Epidermal melanocyte (primary cell): ENCODE measurements at regions not wholly inside any gene's neighbourhood (a gene's known extent, or its start where the extent isn't known, plus 50 kb on each side); places are given as distances from the start of the nearest gene placed in this dataset.

Source experiments
- DNase-seq: peaks from one replicate; pipeline ENCODE4 v3.0.0; 2011; ENCODE audit warnings: low spot score; ENCODE audit not compliant: insufficient read length

- DNase-seq = no peak
These were observed 411.4 kb downstream of the CCDC91 start for GRCh38 chr12:28601570-28602058.

DNA sequence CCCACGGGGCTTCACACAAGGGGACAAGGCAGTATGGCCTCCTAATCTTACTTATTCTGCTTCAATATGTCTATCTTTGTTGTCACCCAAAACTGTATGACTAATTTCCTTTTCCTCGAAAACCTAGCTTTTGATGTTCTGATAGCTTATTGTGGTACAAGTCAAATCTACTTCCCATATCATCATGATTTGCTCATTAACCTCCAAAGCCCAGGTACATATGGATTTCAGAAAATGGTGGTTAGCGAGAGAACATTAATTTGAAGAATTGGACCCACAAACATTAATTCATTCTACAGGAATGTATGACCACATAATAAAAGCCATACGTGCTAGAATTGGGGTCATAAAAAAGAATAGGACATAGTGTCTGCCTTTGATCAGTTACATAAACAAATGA is 412.5 kb downstream of the CCDC91 start:
- no peak for DNase-seq

DNA sequence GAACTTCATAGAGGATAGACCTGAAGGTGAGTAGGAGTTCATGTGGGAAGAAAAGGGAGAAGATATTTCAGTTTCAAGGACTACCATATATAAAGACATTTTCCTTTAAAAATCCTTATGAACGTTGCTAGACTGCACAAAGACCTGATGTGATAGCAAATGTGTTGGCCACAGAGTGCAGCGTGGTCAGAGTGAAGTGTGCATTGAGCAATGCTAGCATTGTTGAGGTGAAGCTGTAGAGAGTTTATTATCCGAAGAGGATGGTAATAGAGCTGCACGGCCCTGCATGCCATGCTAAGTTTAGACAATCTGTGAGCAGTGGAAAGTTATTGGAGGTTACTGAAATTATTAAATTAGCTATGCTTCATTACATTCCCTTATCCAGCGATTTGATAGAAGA is 413.0 kb downstream of the CCDC91 start:
- no peak for DNase-seq

DNA sequence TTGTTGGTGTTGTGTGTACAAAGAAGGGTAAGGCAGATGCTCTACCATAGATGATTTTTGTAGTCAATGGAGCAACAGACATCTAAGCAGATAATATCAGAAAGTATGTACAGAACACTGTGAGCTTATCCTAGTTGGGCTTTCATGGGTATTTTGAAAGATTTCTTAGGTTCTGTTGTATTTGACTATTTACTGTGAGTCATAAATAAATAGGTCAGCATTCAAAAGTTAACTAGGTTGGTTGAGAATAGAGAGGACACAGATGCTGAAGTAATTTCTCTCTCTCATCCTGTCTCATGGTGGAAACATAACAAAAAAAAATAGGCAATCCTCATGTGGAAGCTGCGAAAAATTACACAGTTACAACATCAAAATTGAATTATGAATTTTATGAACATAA is 413.5 kb downstream of the CCDC91 start:
- no peak for DNase-seq

DNA sequence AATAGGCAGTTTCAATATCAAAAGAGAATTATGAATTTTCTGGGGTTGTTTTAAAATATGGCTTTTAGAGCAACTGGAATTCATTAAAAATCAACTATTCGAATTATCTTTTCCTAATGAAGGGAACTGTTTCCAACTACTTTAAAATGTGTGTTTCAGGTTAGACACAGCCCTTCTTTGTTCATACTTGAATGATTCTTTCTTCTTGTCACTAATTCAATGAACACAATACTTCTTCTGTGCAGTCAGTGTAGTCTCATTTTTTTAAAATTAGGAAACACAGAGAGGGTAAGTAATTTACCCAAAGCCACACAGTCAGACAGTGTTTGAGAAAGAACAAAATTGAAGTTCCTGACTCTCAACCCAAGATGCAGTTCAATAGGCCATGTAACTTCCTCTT is 414.0 kb downstream of the CCDC91 start:
- peak; percentile 36 for DNase-seq

GRCh38 chr12:28606967-28607557 is 416.8 kb downstream of the CCDC91 start:
- DNase-seq = no peak

DNA sequence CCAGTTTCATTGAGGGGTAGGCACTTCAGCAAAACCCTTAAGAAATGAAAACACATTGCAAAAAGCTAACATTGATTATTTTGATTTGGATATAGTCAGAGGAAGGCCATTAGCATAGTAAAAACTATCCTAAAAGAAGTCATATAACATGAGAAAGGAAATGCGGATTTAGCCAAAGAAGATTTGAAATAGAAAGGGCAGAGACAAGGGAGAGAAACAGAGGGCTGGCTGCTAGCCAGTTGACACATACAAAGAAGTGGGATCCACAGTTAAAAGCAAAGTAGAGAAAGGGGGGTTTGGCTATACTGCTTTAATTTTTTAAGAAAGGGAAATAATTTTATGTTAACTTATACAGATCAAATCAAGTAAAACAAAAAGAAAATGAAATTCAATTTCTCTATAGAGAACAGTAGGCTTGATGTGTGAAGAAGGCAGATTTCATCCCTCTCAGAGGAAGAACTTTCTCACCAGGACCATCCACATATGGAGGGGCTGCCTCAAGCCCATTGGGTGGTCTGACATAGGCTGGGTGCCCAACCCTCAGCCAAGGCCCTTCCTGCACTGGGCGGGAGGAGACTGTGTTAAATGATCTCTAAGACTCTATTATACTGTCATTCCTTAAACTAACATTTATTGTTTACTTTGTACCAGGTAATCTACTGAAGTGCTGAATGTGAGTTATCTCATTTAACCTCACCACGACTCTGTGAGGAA is 420.3 kb downstream of the CCDC91 start:
- no peak for DNase-seq

GRCh38 chr12:28611115-28611435 is 420.8 kb downstream of the CCDC91 start:
- DNase-seq = no peak

DNA sequence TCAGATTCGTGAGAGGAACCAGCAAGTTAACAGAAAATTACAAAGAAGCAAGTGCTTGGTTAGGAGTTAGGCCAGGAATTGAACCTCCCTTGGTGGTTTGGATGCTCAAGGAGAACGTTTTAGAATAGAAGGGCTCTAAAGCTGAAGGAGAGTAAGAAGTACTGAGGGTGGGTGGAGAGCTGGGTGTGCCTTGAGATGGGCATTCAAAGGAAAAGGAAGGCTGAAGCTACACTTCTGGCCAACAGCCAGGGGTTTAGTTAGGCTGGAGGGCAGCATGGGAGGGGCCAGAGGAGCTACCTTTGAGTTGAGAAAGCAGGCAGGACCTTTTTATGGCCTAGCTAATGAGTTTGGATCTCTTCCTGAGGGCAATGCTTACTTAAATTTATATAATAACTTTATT is 421.2 kb downstream of the CCDC91 start:
- DNase-seq = no peak

GRCh38 chr12:28618171-28618570 is 427.9 kb downstream of the CCDC91 start:
- no peak for DNase-seq

DNA sequence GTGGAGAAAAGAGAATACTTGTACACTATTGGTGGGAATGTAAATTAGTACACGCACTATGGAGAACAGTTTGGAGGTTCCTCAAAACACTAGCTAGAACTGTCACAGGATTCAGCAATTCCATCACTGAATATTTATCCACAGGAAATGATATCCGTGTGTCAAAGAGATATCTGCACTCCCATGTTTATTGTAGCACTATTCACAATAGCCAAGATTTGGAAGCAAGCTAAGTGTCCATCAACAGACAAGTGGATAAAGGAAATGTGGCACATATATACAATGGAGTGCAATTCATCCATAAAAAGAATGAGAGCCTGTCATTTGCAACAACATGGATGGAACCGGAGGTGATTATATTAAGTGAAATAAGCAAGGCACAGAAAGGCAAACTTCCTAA is 428.5 kb downstream of the CCDC91 start:
- no peak for DNase-seq

GRCh38 chr12:28620281-28620680 is 430.0 kb downstream of the CCDC91 start:
- DNase-seq = no peak

DNA sequence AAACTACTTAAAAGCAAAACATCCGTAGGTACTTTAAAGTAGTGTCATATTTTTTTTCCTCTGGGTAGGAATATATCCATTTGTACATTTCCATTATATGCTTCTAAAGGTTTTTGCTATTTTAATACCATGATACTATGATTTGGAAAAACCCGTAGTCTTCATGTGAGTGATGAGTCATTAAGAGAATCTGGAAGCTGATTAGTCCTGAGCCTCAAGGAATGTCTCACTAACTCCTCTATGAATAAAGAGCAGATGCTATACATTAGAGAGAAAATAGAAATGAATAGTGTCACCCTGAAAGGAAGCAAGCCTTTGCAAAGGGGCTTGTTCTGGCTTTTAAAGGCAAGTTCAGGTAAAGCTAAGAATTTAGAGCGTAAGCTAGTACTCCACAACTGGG is 432.1 kb downstream of the CCDC91 start:
- no peak for DNase-seq

- DNase-seq = no peak
These were observed 436.2 kb downstream of the CCDC91 start for GRCh38 chr12:28626504-28626903.

DNA sequence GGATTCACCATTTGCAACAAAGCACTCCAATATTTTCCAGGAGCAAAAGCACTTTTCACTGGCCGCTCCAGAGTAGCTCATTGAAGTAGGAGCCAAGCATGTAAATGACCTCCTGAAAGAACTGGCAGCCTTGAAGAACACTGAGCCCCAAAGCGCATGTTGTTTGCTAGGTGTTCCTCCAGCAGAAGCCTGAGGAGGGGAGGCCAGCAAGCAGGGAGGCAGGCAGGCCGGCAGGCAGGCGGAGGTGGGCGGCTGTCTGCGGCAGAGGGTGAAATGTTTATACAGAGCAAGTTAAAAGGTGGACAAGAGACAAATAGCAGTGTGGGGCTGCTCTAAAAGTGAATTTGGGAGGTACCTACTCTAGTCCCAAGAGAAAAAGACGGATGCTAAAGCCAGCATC is 439.4 kb downstream of the CCDC91 start:
- DNase-seq = no peak

DNA sequence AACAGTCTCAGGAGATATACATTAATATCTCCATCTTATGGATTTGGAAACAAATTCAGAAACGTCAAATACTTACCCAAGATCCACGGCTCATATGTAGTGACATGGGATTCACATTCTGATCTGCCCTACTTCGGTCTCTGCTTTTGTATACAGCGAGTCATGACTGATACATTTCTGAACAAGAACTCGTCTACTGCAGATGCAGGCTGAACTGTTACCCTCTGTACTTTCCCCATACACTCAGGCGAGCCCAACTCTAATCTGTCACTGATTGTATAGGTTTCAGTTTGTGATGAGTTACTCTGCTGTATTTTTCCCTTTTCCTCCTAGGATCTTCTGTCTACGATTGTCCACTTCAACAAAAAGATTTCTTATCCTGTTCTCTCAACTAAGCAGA is 441.6 kb downstream of the CCDC91 start:
- no peak for DNase-seq

- DNase-seq = no peak
These were observed 450.3 kb downstream of the CCDC91 start for GRCh38 chr12:28640519-28640918.

DNA sequence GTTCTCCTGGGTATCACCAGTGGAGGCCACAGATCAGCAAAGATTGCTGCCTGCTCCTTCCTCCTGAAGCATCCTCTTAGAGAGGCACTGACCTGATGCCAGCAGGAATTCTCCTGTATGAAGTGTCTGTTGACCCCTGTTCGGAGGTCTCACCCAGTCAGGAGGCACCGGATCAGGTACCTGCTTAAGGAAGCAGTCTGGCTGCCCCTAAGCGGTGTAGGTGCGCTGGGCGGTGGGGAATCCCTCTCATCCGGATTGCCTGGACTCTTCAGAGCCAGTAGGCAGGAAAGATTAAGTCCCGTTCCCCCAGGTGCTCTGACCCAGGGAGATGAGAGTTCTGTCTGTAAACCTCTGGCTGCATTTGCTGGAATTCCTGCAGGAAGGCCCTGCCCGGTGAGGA is 455.2 kb downstream of the CCDC91 start:
- DNase-seq = no peak

DNA sequence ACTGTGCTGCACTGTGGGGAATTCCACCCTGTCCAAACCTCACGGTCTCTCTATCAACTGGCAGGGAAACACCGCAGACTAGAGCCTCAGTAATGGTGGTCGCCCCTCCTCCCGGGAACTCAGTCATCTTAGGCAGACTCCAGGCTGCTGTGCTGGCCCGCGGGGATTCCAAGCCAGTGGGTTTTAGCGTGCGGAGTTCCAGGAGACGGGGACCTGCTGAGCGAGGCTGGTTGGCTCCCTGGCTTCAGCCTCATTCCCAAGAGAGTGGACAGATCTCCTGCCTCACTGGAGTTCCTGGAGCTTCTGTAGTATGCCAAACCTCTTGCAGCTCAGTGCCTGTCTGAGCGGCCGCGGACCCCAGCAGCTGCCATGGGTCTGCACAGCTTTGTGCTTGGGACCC is 455.6 kb downstream of the CCDC91 start:
- no peak for DNase-seq

DNA sequence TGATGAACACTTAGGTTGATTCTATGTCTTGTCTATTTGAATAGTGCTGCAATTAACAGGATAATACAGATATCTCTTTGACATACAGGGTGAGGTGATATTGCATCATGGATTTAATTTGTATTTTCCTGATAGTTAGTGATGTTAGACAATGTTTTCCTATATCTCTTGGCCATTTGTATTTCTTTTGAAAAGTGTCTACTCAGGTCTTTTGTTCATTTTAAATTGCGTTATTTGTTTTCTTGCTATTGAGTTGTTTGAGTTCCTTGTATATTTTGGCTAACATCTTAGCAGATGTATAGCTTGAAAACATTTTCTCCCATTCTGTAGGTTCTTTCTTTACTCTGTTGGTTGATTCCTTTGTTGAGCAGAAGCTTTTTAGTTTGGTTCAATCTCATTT is 460.6 kb downstream of the CCDC91 start:
- DNase-seq = no peak

DNA sequence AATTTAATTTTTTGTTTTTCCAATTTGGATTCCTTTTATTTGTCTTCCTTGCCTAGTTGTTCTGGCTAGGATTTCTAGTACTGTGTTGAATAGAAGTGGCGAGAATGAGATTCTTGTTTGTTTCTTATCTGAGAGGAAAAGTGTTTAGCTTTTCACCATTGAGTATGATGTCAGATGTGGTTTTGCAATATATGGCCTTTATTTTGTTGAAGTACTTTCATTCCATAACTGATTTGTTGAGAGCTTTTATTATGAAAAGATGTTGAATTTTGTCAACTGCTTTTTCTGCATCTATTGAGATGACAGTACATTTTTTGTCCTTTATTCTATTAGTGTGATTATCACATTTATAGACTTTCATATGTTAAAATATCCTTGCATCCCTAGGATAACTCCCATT is 462.0 kb downstream of the CCDC91 start:
- no peak for DNase-seq

GRCh38 chr12:28681980-28682379 is 467.1 kb upstream of the FAR2 start:
- DNase-seq = no peak

- DNase-seq = no peak
These were observed 465.7 kb upstream of the FAR2 start for GRCh38 chr12:28683366-28683765.
